GM12865 (cell line): ENCODE measurements at regions not wholly inside any gene's neighbourhood (a gene's known extent, or its start where the extent isn't known, plus 50 kb on each side); places are given as distances from the start of the nearest gene placed in this dataset.

ENCODE experiments used
- DNase-seq: peaks from one replicate; pipeline ENCODE4 v3.0.0; 2010; ENCODE audit warnings: low read depth
- H3K4me3 ChIP-seq: 2 replicates; pipeline ENCODE4 v1.5.1; 2011; ENCODE audit warnings: mild to moderate bottlenecking, low read depth, low read length, control low read depth
- TF ChIP-seq, protein P1 (sequence below): IDR thresholded peaks from 2 replicates; pipeline ENCODE4 v1.5.1; 2011; ENCODE audit warnings: low read length, control low read depth, low read depth, inconsistent platforms; ENCODE audit not compliant: insufficient read depth; ENCODE audit errors: missing control alignments

DNA sequence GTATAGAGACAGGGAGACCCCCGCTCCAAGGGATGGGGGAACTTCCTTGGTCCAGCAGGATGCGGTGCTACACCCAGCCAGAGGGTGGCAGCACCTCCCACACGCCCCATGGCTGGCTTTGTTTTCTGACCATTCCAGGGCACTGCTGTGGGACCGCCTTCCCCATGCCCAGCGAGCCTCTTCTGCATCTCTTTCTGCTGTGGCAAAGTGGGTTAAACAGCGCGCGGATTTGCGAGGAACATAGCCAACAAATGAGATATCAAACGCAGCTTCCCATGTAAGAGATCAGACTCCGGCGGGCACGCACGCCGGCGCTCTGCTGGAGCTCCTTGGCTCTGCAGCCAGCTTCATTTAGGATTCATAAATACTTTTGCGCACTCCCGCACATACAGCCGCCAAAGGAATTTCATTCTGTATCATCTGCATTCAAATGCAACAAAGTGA, 485.8 kb upstream of the CADM1 start:
- H3K4me3 ChIP-seq = no peak overlapping the region
- TF ChIP-seq, protein P1, sequence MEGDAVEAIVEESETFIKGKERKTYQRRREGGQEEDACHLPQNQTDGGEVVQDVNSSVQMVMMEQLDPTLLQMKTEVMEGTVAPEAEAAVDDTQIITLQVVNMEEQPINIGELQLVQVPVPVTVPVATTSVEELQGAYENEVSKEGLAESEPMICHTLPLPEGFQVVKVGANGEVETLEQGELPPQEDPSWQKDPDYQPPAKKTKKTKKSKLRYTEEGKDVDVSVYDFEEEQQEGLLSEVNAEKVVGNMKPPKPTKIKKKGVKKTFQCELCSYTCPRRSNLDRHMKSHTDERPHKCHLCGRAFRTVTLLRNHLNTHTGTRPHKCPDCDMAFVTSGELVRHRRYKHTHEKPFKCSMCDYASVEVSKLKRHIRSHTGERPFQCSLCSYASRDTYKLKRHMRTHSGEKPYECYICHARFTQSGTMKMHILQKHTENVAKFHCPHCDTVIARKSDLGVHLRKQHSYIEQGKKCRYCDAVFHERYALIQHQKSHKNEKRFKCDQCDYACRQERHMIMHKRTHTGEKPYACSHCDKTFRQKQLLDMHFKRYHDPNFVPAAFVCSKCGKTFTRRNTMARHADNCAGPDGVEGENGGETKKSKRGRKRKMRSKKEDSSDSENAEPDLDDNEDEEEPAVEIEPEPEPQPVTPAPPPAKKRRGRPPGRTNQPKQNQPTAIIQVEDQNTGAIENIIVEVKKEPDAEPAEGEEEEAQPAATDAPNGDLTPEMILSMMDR = peak; percentile 77
- peak; percentile 46 for DNase-seq

DNA sequence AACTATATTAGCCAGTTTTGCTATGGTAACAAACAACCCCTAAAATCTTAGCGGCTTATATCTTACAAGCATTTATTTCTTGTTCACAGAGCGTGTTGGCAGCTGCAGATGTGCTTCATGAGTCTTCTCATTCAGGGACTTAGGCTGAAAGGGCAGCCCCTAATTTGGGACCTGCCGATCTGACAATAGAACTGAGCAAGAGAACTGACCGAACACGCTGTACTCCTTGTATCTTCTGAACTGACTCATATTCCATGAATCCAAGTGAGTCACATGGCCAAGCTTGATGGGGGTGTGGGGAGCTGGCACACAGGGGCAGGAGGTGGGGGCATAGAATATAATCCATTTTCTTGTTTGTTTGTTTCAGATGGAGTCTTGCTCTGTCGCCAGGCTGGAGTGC, 481.7 kb upstream of the CADM1 start:
- TF ChIP-seq, protein P1 = no peak
- no peak overlapping the region for H3K4me3 ChIP-seq
- DNase-seq = no peak

DNA sequence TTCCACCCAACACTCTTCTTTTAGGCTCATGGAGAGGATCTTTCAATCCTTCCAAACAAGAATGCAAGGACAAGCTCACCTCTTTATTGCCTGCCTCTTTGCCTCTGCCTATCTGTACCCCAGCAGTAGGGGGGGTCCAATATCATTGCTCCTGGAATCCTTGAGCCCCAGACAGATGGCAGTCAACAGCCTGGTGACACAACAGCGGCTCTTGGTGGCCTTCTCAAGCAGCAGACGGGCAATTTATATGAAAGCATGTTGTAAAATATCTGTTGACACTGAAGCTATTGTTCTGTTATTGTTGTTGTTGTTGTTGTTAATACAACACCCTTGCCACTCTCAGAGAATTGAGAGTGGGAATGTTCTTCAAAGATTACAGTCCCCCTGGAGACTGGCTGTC, 480.0 kb upstream of the CADM1 start:
- peak; percentile 48 for DNase-seq
- no peak overlapping the region for H3K4me3 ChIP-seq
- TF ChIP-seq, protein P1 = peak; percentile 32

DNA sequence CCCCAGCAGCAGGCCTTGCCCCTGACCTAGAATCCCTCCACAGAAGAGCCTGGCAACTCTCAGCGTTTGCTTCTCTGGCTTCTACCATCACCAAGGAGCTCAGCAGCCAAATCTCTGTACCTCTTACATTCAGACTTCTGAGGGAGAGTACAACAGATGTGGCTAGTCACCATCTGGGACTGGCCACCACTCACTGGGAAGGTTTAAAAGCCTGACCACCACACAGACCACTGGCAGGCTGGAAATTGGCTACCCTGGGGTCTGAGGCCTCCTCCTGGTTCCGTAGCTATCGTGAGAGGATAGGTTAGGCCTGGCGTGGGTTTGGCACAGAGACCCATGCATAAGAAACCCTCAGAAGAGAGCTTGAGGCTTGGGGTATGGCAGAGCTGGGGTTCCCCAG, 478.5 kb upstream of the CADM1 start:
- no peak overlapping the region for H3K4me3 ChIP-seq
- TF ChIP-seq, protein P1 = no peak
- no peak for DNase-seq

DNA sequence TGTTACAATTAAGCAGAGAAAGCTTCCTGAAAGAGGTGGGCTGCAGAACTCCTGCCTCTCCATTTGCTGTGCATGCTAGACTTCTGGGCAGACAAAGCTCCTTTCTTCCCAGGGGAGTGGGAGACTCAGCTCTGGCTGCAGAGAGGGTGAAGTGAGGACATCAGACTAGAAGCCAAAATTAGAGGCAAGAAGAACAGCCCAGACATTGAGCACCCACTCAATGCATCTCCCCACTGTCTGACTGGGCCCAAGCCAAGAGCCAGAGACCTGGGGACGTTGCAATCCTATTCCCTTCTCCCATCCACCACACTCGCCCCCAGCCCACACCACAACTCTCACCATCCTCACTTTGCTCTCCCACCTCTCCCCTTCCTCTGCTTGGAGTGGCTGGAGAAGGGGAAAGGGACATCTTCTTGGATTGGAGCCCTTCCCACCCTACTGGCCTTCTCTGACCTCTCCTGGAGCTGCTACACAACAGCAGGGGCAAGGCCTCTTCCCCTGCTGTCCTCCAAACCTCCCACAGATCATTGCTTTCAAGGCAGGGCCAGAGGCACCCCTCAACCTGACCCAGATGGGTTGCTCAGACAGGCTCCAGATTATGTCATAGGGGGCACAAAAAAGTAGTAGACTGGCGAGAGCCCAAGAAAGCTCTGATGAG, 477.7 kb upstream of the CADM1 start:
- H3K4me3 ChIP-seq = no peak overlapping the region
- TF ChIP-seq, protein P1 = no peak
- DNase-seq = no peak

DNA sequence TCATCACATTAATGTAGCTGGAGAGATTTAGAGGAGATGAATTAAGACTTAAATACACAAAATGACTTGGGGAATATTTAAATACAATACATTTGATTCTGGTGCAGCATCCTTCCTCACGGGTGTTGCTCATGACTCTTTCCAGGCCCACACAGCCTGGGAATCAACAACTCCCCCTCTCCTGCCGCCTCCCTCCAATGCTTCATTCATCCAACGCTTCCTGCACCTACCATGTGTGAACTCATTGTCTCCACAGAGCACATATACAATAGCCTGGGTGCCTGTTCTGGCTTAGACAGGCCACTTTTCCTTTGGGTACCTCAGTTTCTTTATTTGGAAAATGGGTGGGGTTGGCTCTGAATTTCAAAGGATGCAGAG, 476.9 kb upstream of the CADM1 start:
- DNase-seq = no peak
- no peak overlapping the region for H3K4me3 ChIP-seq
- TF ChIP-seq, protein P1 = no peak

DNA sequence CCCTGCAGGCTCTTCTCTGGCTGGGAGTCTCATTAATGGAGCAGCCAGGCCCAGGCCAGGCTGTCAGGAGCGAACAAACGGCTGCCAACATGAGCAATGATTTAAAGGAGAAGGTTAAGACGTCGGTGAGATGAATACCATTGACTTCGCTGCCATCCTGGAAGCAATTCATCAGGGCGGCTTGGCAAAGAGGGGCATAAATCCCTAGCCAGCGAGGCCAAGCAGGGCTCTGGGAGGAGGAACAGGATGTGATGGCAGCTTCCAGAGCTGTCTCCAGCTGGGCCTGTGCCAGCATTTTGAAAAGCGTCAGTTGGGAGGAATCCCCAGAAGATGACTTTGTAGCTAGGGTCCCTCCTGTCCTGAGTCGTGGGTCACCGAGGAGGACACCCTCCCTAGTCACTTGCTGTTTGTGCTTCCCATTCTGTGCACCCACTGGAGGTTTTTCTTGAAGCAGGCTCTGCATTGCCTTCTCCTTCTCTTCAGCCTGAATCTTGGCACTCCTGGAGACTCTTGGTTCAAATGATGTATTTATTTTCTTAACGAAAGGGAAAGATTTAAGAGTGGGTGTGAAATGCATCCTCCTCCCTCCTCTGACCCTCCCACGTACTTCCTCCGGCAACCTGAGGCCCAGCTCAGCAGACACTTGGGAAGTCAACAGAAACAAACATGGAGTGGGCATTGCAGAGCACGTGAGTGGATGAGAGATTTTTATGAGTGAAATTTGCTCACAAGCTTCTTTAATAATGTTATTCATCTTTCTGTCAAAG, 476.3 kb upstream of the CADM1 start:
- no peak overlapping the region for H3K4me3 ChIP-seq
- TF ChIP-seq, protein P1 = no peak
- no peak for DNase-seq
